ENCODE measurements at regions not wholly inside any gene's neighbourhood (a gene's known extent, or its start where the extent isn't known, plus 50 kb on each side); places are given as distances from the start of the nearest gene placed in this dataset.

DNA sequence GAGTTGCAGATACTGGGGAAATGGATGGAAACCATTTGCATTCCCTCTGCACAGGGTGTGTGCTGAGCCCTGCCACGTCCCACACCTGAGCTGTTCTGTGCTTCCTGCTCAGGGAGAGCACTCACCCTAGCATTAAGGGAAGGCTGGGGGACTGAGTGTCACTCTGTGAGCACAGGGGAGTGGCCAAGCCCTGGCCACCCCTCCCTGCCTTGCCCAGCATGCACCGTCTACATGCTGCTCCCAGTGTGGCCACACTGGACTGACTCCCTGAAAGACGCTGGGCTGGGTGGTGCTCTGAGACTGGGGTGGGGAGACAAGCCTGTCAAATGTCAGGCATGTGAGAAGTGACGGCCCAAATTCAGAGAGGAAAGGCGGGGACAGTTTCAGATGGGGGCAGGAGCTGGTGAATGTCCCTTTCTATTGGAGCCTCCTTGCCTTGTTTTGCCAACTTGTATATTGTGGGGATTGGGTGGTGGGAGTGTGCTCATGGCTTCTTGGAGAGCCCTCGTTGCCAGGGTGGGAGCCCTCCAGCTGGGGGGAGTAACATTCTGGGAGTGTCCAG is 298.4 kb upstream of the HS6ST1 start:
- 50% methylated on average over 6 of the region's 6 CpGs for WGBS (ENCODE audit: low lambda C conversion rate)
- Histone ChIP-seq H3K9me3 (no peaks in the 10 kb centered on the region), H3K9me2 (no peaks in the 10 kb centered on the region), H3K4me3 (ENCODE audit: low read depth in 2 of 2, low read length in 1 of 2) (no peak overlapping the region), H3K79me2 (ENCODE audit: insufficient read depth) (no peaks in the 10 kb centered on the region), H3K4me2 (no peak overlapping the region), H2AFZ (ENCODE audit: low read depth) (no peak overlapping the region), H3K4me1 (ENCODE audit: control insufficient read depth in 1 of 2, insufficient read depth in 2 of 2, low read depth in 1 of 2, low read length in 1 of 2) (no peaks in the 10 kb centered on the region), H4K20me1 (ENCODE audit: insufficient read depth) (no peaks in the 10 kb centered on the region), H3K27ac (ENCODE audit: low read depth in 2 of 2, low read length in 1 of 2) (no peak overlapping the region), H3K27me3 (ENCODE audit: insufficient read depth) (no peaks in the 10 kb centered on the region), H3K36me3 (replicated peaks in 1 of 2; ENCODE audit: control insufficient read depth in 1 of 2, insufficient read depth in 2 of 2, low read length in 1 of 2) (no peaks in the 10 kb centered on the region), H3K9ac (no peak overlapping the region), H3F3A (replicated peaks; ENCODE audit: insufficient read depth) (no peaks in the 10 kb centered on the region)
- POLR2A ChIA-PET, result no interaction called here
- CTCF ChIA-PET, result interaction anchor here (0.7 to 0.9 kb wide), 2 partner anchors 9 to 1306 kb away, joined by 3 to 4 read pairs; no protein-coding TSS in a partner anchor
- TF ChIP-seq SMC3 (IDR thresholded peaks at IDR 0.05; ENCODE audit: low read depth, low read length), result no peak
- DNase-seq, result no peak

DNA sequence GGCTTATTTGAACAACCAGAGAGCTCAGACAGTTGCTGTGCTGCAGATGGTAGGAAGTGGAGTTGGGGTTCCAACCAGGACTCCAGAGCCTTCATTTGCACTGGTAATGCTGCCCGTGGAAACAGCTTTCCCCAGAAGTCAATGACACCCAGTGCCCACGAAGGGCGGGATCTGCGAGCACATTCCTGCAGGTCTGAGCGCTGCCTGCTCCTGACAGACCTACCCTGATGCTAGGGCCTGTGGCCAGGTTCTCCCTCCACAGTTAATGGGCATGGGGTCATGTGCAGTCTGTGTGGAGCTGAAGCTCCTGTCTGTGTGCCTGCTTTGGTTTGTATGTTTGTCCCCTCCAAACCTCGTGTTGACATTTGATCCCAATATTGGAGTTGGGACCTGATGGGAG is 299.0 kb upstream of the HS6ST1 start:
- no peaks in the 10 kb centered on the region for H3K36me3 ChIP-seq (replicated peaks in 1 of 2; ENCODE audit: control insufficient read depth in 1 of 2, insufficient read depth in 2 of 2, low read length in 1 of 2)
- H3K27ac ChIP-seq (ENCODE audit: low read depth in 2 of 2, low read length in 1 of 2), result no peak overlapping the region
- H3K27me3 ChIP-seq (ENCODE audit: insufficient read depth), result no peaks in the 10 kb centered on the region
- no peak overlapping the region for H3K4me3 ChIP-seq (ENCODE audit: low read depth in 2 of 2, low read length in 1 of 2)
- ChIA-PET CTCF (interaction anchor here (0.9 kb wide), 1 partner anchor 9 kb away, joined by 4 read pairs; no protein-coding TSS in a partner anchor), POLR2A (no interaction called here)
- no peaks in the 10 kb centered on the region for H4K20me1 ChIP-seq (ENCODE audit: insufficient read depth)
- TF ChIP-seq, protein P1, sequence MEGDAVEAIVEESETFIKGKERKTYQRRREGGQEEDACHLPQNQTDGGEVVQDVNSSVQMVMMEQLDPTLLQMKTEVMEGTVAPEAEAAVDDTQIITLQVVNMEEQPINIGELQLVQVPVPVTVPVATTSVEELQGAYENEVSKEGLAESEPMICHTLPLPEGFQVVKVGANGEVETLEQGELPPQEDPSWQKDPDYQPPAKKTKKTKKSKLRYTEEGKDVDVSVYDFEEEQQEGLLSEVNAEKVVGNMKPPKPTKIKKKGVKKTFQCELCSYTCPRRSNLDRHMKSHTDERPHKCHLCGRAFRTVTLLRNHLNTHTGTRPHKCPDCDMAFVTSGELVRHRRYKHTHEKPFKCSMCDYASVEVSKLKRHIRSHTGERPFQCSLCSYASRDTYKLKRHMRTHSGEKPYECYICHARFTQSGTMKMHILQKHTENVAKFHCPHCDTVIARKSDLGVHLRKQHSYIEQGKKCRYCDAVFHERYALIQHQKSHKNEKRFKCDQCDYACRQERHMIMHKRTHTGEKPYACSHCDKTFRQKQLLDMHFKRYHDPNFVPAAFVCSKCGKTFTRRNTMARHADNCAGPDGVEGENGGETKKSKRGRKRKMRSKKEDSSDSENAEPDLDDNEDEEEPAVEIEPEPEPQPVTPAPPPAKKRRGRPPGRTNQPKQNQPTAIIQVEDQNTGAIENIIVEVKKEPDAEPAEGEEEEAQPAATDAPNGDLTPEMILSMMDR (IDR thresholded peaks at IDR 0.05), result no peak
- no peak for TF ChIP-seq SIN3A (IDR thresholded peaks at IDR 0.05; ENCODE audit: borderline replicate concordance, low read depth, low read length)
- TF ChIP-seq NFIC (IDR thresholded peaks at IDR 0.05; ENCODE audit: borderline replicate concordance), result no peak
- no peak for TF ChIP-seq FOXM1 (IDR thresholded peaks at IDR 0.05; ENCODE audit: low read depth)
- TF ChIP-seq, protein P2, sequence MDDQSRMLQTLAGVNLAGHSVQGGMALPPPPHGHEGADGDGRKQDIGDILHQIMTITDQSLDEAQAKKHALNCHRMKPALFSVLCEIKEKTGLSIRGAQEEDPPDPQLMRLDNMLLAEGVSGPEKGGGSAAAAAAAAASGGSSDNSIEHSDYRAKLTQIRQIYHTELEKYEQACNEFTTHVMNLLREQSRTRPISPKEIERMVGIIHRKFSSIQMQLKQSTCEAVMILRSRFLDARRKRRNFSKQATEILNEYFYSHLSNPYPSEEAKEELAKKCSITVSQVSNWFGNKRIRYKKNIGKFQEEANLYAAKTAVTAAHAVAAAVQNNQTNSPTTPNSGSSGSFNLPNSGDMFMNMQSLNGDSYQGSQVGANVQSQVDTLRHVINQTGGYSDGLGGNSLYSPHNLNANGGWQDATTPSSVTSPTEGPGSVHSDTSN (IDR thresholded peaks at IDR 0.05), result no peak
- TF ChIP-seq MXI1 (IDR thresholded peaks at IDR 0.05; ENCODE audit: low read depth, low read length), result no peak
- no peak for TF ChIP-seq TCF12 (IDR thresholded peaks at IDR 0.05)
- TF ChIP-seq RXRA (IDR thresholded peaks at IDR 0.05; ENCODE audit: borderline replicate concordance, low read depth), result no peak
- no peak for TF ChIP-seq FOSL2 (IDR thresholded peaks at IDR 0.05; ENCODE audit: borderline replicate concordance, low read depth)
- no peak for TF ChIP-seq POLR2AphosphoS5 (IDR thresholded peaks at IDR 0.05; ENCODE audit: low read depth, low read length)
- TF ChIP-seq, protein P3, sequence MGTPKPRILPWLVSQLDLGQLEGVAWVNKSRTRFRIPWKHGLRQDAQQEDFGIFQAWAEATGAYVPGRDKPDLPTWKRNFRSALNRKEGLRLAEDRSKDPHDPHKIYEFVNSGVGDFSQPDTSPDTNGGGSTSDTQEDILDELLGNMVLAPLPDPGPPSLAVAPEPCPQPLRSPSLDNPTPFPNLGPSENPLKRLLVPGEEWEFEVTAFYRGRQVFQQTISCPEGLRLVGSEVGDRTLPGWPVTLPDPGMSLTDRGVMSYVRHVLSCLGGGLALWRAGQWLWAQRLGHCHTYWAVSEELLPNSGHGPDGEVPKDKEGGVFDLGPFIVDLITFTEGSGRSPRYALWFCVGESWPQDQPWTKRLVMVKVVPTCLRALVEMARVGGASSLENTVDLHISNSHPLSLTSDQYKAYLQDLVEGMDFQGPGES (IDR thresholded peaks at IDR 0.05; ENCODE audit: low read depth, low read length), result no peak
- TF ChIP-seq TEAD4 (IDR thresholded peaks at IDR 0.05; ENCODE audit: borderline replicate concordance, insufficient read depth), result no peak
- H3K79me2 ChIP-seq (ENCODE audit: insufficient read depth), result no peaks in the 10 kb centered on the region
- H2AFZ ChIP-seq (ENCODE audit: low read depth), result no peak overlapping the region
- H3K9ac ChIP-seq, result no peak overlapping the region
- no peak for DNase-seq
- H3K4me2 ChIP-seq, result no peak overlapping the region
- H3K9me2 ChIP-seq, result no peaks in the 10 kb centered on the region
- H3K9me3 ChIP-seq, result no peaks in the 10 kb centered on the region
- H3K4me1 ChIP-seq (ENCODE audit: control insufficient read depth in 1 of 2, insufficient read depth in 2 of 2, low read depth in 1 of 2, low read length in 1 of 2), result no peaks in the 10 kb centered on the region
- H3F3A ChIP-seq (replicated peaks; ENCODE audit: insufficient read depth), result no peaks in the 10 kb centered on the region
- WGBS (ENCODE audit: low lambda C conversion rate), result 30% methylated on average over 2 of the region's 6 CpGs

All from SK-N-SH (cell line).